GDM1 (cell line): ENCODE measurements at regions not wholly inside any gene's neighbourhood (a gene's known extent, or its start where the extent isn't known, plus 50 kb on each side); places are given as distances from the start of the nearest gene placed in this dataset.

Source experiments
- DNase-seq: peaks from one replicate; lab custom pipeline; 2025; lab: John Stamatoyannopoulos, UW

GRCh38 chr3:113096188-113096892 is 105.6 kb downstream of the GTPBP8 start:
- DNase-seq, result no peak

- no peak for DNase-seq
Observed at GRCh38 chr3:113097960-113098447, 107.2 kb downstream of the GTPBP8 start.

- no peak for DNase-seq
Observed at GRCh38 chr3:113100063-113100462, 109.3 kb downstream of the GTPBP8 start.

GRCh38 chr3:113103588-113103987 is 107.8 kb upstream of the BOC start:
- peak; percentile 64 for DNase-seq

GRCh38 chr3:113104357-113105092 is 106.8 kb upstream of the BOC start:
- DNase-seq, result no peak

DNA sequence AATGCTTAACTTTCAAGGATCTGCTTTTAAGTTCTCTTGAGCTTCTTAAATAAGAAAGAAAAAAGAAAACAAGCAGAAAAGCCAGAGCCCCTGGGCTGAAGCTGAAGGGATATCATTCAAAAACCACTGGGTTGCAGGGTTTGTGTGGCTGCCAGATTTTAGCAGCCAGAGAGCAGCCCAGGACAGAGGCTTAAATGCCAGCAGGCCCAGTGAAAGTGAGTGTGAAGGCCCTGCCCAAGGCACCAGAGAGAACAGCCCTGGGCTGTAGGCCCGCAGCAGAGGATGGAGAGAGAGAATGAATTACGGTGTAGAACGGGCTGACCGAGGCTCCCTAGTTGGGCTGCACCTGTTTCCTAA is 106.3 kb upstream of the BOC start:
- no peak for DNase-seq

DNA sequence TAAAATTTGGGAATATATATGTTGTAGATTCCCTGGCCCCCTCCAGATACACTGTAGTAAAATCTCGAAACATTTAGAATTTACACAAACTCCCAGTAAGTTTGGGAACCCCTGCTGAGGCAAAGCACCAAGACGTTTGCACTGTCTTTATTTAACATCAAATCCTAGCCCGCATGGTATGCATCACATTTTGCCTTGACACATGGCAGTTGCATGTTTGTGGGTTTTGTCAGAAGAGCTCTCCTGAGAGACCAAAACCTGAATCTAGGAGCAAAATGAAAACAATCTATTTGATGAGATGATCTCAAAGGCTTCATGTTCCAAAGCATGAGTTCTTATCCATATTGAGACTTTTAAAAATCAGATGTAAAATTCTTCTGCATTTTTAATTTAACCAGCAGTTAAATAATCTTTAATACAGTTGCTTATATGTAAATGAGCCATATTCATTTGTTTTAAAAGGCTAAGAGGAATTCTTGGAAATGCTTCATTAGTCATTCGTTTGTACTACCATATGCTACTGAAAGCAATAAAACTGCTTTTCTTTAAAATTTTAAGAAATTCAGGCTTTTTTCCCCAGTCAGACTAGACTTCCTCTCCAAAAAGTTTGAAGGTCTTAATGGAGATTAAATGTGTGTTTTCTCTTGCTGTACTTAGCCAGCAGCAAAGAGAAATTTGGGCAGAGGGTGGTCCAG is 105.2 kb upstream of the BOC start:
- DNase-seq, result no peak

GRCh38 chr3:113110267-113110666 is 101.1 kb upstream of the BOC start:
- no peak for DNase-seq

DNA sequence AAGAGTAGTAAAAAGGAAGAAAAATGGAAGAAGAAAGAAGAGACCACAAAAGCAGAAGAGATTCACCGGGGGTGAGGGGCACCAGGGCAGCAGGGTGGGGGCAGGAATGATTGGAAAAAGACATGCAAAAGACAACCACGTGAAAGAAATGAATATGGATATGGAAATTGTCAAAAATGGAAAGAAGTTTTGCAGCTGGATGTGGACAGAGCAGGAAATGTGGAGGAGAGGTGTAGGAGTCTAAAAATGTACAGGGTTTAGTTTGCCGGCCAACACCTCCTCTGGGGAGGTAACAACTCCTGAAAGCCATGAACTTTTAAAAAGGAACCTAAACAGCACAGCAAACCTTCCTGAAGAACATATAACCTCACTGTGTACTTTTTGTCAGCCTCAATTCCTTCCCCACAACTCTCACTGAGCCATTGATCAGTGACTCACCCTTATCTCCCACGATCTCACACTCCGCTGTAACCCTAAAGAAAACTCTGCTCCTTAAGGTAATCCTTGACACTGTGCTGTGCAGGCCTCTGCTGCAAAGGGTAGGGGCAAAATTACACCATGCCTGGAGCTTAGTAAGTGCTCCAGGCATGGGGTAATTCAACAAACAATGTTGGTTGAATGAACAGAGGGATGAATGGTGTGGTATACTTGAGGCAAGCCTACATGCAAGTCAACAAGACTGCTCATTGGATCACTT is 100.2 kb upstream of the BOC start:
- DNase-seq, result no peak

GRCh38 chr3:113113361-113113760 is 98.0 kb upstream of the BOC start:
- no peak for DNase-seq

DNA sequence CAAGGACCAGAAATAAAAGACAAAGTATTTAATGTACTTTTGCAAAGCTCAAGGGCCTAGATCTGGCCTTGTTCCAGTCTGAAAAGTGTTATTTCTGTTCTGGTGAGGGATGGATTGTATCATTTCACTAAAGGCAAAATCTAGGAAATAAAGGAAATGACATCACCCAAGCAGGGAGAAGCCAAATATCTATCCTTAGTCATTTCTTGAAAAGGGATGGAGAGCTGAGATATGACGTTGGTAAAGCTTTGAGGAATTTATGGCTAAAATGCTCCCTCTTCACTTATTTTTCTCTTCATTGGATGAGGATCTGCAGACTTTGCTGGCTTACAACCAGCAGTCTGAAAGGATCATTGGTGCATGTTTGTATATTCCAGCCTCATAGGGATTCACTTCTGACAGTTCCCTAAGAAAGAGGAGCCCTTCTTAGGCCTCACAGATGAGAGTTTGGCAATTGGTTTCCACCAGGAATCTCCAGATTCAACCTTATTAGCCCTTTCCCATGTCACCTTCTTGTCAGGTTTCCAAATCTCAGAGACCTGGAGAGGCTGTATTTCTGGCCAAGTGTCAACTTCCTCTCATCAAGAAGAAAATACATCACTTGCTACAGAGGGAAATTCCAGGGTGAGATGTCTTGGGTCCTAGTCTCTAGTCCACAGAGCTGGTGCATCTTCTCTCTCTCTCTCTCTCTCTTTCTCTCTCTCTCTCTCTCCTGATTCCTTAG is 93.7 kb upstream of the BOC start:
- DNase-seq, result no peak

GRCh38 chr3:113118336-113118735 is 93.0 kb upstream of the BOC start:
- no peak for DNase-seq

DNA sequence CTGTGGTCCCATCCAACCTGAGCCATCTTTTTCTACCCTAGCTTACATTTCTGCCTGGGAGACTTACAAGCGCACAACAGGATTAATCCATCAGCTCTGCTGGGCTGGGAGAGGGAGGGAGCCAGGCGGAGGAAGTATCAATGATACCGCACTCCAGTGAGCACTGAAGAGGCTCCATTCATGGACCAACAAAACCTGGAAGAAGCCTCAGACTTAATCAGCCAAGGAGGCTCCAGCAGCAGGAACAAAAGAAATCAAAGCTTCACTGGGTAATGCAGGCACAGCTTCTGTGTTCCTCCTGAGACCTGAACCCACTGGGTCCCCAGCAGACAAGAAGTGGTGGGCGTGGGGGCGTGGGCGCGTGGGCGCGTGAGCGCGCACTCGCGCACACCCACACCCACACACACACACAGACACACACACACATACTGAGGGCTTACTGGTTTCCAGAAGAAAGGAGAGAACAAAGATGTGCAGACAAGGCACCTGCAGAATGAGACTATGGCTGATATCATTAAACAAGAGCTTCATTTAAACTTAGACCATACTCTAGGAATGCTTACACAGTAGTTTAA is 87.0 kb upstream of the BOC start:
- no peak for DNase-seq

- no peak for DNase-seq
Observed at GRCh38 chr3:113125951-113126350, 85.4 kb upstream of the BOC start.

- no peak for DNase-seq
Observed at GRCh38 chr3:113128386-113129015, 82.9 kb upstream of the BOC start.

DNA sequence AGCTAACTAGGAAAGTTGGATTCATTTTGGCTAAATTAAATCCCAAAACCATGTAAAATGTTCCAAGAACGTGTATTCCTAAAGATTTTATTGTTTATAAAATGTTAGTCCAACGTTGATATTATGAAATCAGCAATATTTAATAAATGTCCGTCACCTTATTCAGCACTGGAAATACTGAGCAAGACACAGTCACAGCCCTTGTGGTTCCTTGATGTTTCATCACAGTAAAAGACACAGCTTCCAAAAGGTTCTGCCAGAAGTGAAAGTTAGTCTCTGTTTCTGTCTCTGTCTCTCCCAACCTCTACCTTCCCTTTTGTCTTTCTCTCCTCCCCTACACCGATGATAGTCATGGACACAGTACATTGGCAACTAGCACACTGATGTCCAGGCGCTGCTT is 82.2 kb upstream of the BOC start:
- DNase-seq, result no peak

- DNase-seq, result no peak
Observed at GRCh38 chr3:113132571-113132996, 78.8 kb upstream of the BOC start.

DNA sequence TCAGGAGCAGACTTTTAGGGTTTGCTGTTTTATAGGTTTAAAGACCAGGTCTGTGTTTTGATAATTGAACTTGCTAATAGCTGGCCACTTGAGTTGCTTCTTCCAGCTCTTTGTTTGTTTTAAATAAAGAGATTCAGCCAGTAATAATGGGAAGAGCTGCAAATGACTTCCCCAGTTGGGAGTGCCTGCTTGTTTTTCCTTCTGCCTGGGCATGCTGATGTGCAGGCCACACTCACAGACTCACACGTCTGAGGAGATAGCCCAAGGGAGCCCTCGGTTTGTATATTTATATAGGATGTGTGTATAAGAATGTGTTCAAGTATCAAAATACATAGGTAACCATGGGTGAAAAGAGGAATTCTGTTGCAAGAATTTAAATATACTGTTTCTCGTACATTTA is 78.2 kb upstream of the BOC start:
- DNase-seq, result no peak

DNA sequence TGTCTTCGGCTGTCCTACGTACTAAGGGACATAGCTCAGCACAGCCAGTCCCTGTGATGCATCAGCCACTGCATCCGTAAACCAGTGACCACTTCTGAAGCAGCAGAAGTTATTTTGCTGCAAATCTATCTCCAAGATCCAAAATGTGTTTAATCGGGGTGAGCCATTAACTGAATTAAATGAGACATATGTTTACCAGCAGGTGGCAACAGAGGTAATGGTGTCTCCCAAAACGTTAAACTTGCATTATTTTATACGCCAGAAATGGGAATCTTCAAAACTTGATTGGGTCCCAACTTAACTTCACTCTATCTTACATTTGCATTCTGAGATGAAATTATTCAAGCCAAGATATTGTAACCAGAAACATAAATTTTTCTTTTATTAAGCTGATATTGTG is 75.3 kb upstream of the BOC start:
- DNase-seq, result no peak

DNA sequence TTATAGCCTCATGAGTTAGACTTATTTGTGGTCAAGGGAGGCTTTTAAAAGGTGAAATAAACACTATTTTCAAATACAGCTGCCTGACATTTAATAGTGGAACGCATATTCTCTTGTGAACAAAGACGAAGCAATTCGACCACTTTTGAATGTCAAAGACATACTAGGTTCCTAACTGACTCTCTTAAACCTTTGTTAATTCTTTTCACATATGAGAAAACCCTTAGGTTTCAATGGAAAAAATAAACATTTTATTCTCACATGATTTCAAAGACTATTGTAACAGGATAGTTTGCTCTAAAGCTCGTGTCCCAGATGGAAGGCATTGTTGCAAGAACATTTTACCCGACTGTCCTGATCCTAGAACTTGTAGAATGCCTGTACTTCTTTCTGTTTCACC is 74.8 kb upstream of the BOC start:
- DNase-seq, result no peak
